Adipocyte (in vitro differentiated cells): ENCODE measurements at regions not wholly inside any gene's neighbourhood (a gene's known extent, or its start where the extent isn't known, plus 50 kb on each side); places are given as distances from the start of the nearest gene placed in this dataset.

Source experiments
- DNase-seq: peaks from one replicate; pipeline ENCODE4 v3.0.0-alpha.2; 2015; ENCODE audit warnings: low read depth
- H3K27me3 ChIP-seq: replicated peaks from 2 replicates; pipeline ENCODE4 v1.7.0; 2013; ENCODE audit warnings: mild to moderate bottlenecking, low read length, moderate library complexity; ENCODE audit not compliant: control insufficient read depth, insufficient read depth
- H3K36me3 ChIP-seq: 2 replicates; pipeline ENCODE4 v1.7.0; 2013; ENCODE audit warnings: low read length, mild to moderate bottlenecking, moderate library complexity; ENCODE audit not compliant: control insufficient read depth, insufficient read depth, severe bottlenecking
- H3K4me1 ChIP-seq: 2 replicates; pipeline ENCODE4 v1.7.0; 2013; ENCODE audit warnings: mild to moderate bottlenecking, low read length, moderate library complexity; ENCODE audit not compliant: control insufficient read depth, insufficient read depth
- H3K4me3 ChIP-seq: 2 replicates; pipeline ENCODE4 v1.7.0; 2013; ENCODE audit warnings: mild to moderate bottlenecking, low read length, moderate library complexity
- H3K9ac ChIP-seq: 2 replicates; pipeline ENCODE4 v1.7.0; 2013; ENCODE audit warnings: mild to moderate bottlenecking, low read length, moderate library complexity
- H3K9me3 ChIP-seq: 2 replicates; pipeline ENCODE4 v1.7.0; 2013; ENCODE audit warnings: mild to moderate bottlenecking, low read length, moderate library complexity; ENCODE audit not compliant: control insufficient read depth

DNA sequence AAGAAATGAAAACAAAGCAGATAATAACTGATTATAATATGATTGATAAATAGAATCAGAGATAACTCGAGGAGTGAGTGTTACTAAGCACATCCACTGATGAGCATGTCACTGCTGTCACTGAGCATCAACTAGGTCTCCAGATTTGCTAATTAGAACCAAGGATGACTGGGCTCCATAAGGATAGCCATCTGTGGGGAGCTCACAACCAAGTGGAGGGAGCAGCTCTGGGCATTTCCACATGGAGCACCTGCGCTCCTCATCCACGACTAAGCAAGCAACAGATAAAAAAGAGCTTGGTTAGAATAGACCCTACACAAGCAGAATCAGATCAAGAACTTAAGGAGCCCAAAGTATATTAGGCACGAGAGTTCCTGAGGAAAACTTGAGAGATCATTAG, 396.0 kb upstream of the B3GAT1 start:
- no peaks in the 10 kb centered on the region for H3K27me3 ChIP-seq
- H3K9ac ChIP-seq = no peak overlapping the region
- H3K4me1 ChIP-seq = no peaks in the 10 kb centered on the region
- no peaks in the 10 kb centered on the region for H3K36me3 ChIP-seq
- H3K4me3 ChIP-seq = no peak overlapping the region
- no peaks in the 10 kb centered on the region for H3K9me3 ChIP-seq
- no peak for DNase-seq

DNA sequence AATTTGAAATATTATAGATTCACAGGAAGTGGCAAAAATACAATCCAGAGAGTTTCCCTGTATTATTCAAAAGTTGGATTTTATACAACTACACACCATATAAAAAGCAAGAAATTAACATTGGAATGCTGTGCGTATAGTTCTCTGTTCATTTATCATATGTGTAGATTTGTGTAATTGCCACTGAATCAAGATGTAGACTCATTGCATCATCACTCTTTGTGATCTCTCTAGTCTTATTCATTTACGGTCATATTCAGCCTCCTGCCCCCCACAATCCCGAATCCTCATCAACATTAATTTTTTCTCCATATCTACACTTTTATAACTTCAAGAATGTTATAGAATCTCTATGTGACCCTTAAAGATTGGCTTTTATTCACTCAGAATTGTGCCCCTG, 390.6 kb upstream of the B3GAT1 start:
- H3K4me1 ChIP-seq = no peaks in the 10 kb centered on the region
- H3K9ac ChIP-seq = no peak overlapping the region
- DNase-seq = no peak
- H3K27me3 ChIP-seq = peaks cover 16% of the 10 kb centered on the region
- no peaks in the 10 kb centered on the region for H3K36me3 ChIP-seq
- H3K9me3 ChIP-seq = no peaks in the 10 kb centered on the region
- H3K4me3 ChIP-seq = no peak overlapping the region

DNA sequence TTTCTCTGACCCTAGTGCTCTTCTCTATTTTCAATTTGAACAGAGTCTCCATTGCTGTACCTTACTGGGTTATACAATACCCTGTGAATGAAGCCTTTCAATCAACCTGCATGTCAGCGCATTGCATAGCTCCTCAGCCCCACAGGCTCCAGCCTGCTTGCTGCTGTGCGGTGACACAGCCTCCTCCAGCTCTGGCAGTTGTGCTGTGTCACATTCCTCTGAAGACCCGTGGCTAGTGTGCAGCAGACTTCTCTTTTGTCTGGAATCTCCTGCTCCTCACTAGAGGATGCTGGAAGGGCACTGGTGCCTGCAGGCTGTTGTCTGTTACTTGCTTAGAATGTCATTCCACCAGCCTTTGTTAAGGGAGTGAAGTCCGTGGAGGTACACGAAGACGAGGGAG, 390.1 kb upstream of the B3GAT1 start:
- Histone ChIP-seq H3K4me3 (no peak overlapping the region), H3K36me3 (no peaks in the 10 kb centered on the region), H3K9me3 (no peaks in the 10 kb centered on the region), H3K27me3 (peaks cover 16% of the 10 kb centered on the region), H3K4me1 (no peaks in the 10 kb centered on the region), H3K9ac (no peak overlapping the region)
- DNase-seq = no peak

DNA sequence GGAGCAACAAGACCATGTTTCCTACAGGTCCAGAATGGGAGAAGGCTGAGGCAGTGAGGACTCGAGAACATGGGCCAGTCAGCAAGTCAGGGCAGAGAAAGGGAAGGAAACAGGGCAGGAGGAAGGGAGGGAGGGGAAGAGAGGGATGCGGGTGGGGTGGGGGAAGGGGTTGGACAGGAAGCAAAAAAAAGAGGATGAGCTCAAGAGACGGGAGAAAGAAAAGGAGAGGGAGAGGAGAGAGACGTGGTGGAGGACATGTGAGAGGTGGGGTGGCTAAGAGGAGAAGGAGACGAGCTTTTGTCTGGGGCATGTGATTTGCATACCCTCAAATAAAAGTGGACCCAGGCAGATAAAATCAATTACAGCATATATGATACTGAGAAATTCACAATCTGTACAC, 389.5 kb upstream of the B3GAT1 start:
- Histone ChIP-seq H3K4me3 (no peak overlapping the region), H3K36me3 (no peaks in the 10 kb centered on the region), H3K27me3 (peaks cover 16% of the 10 kb centered on the region), H3K9ac (no peak overlapping the region), H3K4me1 (no peaks in the 10 kb centered on the region), H3K9me3 (no peaks in the 10 kb centered on the region)
- no peak for DNase-seq

DNA sequence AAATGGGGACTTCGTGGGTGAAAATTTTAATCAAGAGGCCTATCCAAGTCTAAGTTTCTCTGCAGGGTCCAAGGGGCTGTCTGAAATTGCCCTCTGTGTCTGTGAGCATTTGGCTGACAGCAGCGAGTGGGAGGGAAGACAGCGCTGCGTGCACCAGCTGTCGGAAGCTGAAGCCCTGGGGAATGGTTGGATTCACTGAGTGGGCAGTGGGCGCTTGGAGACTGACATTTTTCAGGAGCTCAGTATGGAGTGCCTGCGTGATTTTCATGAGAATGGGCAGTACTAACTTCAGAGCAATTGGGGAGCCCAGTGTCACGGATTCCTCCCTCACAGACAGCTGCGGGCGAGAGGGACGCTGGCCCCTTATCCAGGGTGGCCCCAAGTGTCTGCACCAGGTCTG, 388.8 kb upstream of the B3GAT1 start:
- Histone ChIP-seq H3K27me3 (peaks cover 16% of the 10 kb centered on the region), H3K9ac (no peak overlapping the region)
- DNase-seq = no peak

GRCh38 chr11:134800130-134800529, 388.1 kb upstream of the B3GAT1 start:
- DNase-seq = no peak
- no peaks in the 10 kb centered on the region for H3K4me1 ChIP-seq
- H3K9me3 ChIP-seq = no peaks in the 10 kb centered on the region
- H3K4me3 ChIP-seq = no peak overlapping the region
- H3K9ac ChIP-seq = no peak overlapping the region
- no peaks in the 10 kb centered on the region for H3K36me3 ChIP-seq
- peaks cover 16% of the 10 kb centered on the region for H3K27me3 ChIP-seq

More for the DNA sequence above, 388.8 kb upstream of the B3GAT1 start:
- Histone ChIP-seq H3K36me3 (no peaks in the 10 kb centered on the region), H3K9me3 (no peaks in the 10 kb centered on the region), H3K4me1 (no peaks in the 10 kb centered on the region), H3K4me3 (no peak overlapping the region)

DNA sequence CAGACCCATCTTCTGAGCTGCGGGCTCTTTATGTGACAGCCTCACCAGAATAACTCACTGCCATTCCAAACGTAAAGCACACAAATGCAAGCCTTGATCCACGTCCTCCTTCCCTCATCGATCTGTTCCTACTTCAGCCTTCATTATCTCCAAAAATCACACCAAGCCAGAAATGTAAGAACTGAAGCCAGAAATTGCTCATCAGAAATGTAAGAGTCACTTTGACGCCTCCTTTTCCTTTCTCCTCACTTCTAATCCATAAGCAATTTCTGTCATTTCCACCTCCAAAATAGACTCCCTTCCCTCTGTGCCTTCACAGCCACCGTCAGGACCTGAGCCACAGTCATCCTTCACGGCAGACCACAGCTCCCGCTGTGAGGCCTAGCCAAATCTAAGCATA, 387.3 kb upstream of the B3GAT1 start:
- no peaks in the 10 kb centered on the region for H3K36me3 ChIP-seq
- no peak for DNase-seq
- no peak overlapping the region for H3K4me3 ChIP-seq
- H3K4me1 ChIP-seq = no peaks in the 10 kb centered on the region
- H3K27me3 ChIP-seq = peaks cover 16% of the 10 kb centered on the region
- no peaks in the 10 kb centered on the region for H3K9me3 ChIP-seq
- H3K9ac ChIP-seq = no peak overlapping the region

DNA sequence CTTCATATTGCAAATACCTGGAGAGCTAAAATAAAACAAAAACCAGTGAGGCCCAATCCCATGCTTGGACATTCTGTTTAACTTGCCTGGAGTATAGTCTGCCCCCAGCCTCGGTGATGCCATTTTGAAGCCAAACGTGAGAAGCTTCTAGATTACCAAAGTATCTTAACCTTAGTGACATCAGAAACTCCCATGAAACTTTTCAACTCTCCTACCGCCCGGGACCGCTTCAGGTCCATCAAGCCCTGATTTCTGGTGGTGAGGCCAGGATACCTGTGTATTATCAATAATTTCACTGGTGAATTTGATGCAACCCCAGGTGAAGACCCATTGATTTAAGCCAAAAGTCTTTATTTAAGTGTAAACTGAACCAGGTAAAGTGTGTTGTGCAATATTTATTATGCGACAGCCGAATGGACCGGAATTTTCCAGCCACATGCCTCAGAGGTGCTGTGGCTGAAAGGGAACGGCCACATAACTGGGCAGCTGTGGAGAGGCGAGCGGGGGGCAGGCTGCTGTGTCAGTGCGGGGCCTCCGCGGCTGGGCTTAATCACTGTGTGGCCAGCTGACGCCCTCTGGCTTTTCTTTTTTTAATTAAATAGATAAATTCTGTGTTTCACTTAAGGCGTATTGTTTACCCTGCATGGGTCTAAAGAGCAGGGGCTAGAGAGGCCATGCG, 385.5 kb upstream of the B3GAT1 start:
- peaks cover 22% of the 10 kb centered on the region for H3K27me3 ChIP-seq
- H3K9ac ChIP-seq = no peak overlapping the region
- no peaks in the 10 kb centered on the region for H3K9me3 ChIP-seq
- DNase-seq = no peak
- no peaks in the 10 kb centered on the region for H3K36me3 ChIP-seq
- no peaks in the 10 kb centered on the region for H3K4me1 ChIP-seq
- no peak overlapping the region for H3K4me3 ChIP-seq

DNA sequence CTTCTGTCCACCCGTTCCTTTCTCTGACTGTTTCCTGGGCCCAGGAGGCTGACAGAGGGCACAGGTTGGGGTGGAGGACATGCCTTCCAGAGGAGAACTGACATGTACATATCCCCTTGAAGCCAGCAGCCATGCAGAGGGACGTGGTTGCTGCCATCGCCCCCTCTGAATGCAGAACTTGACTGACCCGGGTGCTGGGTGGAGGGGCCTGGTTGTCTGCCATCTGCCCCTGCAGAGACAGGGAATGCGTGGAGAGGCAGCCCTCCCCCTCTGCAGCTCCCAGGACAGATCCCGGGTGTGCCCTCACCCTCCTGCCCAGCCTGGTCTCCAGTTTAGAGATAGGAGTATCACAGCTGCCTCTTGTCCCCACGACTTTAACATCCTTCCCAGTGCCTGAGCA, 383.0 kb upstream of the B3GAT1 start:
- Histone ChIP-seq H3K9me3 (no peaks in the 10 kb centered on the region), H3K9ac (no peak overlapping the region), H3K36me3 (no peaks in the 10 kb centered on the region), H3K4me1 (no peaks in the 10 kb centered on the region), H3K4me3 (no peak overlapping the region), H3K27me3 (peaks cover 8% of the 10 kb centered on the region)
- no peak for DNase-seq

DNA sequence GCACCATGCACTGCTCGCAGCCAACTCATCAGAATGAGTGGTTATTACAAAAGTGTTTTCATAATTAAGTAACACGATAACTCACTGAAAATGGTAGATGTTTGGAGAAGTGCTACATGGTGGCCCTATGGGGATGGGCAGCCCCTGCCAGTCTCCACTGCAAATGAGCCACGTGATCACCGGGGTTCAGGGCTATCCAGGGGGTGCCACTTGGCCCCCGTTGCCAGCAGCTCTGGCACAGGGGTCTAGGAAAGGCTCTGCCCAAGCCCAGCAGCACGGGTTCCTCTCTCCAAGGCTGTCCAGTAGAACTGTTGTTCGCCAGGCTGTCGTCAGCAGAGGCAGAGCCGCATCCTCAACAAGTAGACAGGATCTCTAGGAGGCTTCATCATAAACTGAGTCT, 382.1 kb upstream of the B3GAT1 start:
- no peak overlapping the region for H3K9ac ChIP-seq
- H3K4me3 ChIP-seq = no peak overlapping the region
- H3K36me3 ChIP-seq = no peaks in the 10 kb centered on the region
- H3K27me3 ChIP-seq = peaks cover 8% of the 10 kb centered on the region
- no peaks in the 10 kb centered on the region for H3K4me1 ChIP-seq
- no peak for DNase-seq
- H3K9me3 ChIP-seq = no peaks in the 10 kb centered on the region

- DNase-seq = no peak
- Histone ChIP-seq H3K4me3 (no peak overlapping the region), H3K9ac (no peak overlapping the region)
These were observed 380.6 kb upstream of the B3GAT1 start for GRCh38 chr11:134792677-134793076.

GRCh38 chr11:134792044-134792443, 380.0 kb upstream of the B3GAT1 start:
- H3K4me3 ChIP-seq = no peak overlapping the region
- no peak overlapping the region for H3K9ac ChIP-seq
- no peak for DNase-seq
- H3K36me3 ChIP-seq = no peaks in the 10 kb centered on the region
- no peaks in the 10 kb centered on the region for H3K9me3 ChIP-seq
- H3K27me3 ChIP-seq = peaks cover 8% of the 10 kb centered on the region
- no peaks in the 10 kb centered on the region for H3K4me1 ChIP-seq

More at GRCh38 chr11:134792677-134793076, 380.6 kb upstream of the B3GAT1 start:
- peaks cover 8% of the 10 kb centered on the region for H3K27me3 ChIP-seq
- no peaks in the 10 kb centered on the region for H3K36me3 ChIP-seq
- no peaks in the 10 kb centered on the region for H3K9me3 ChIP-seq
- H3K4me1 ChIP-seq = no peaks in the 10 kb centered on the region
